ENCODE measurements at regions not wholly inside any gene's neighbourhood (a gene's known extent, or its start where the extent isn't known, plus 50 kb on each side); places are given as distances from the start of the nearest gene placed in this dataset.

DNA sequence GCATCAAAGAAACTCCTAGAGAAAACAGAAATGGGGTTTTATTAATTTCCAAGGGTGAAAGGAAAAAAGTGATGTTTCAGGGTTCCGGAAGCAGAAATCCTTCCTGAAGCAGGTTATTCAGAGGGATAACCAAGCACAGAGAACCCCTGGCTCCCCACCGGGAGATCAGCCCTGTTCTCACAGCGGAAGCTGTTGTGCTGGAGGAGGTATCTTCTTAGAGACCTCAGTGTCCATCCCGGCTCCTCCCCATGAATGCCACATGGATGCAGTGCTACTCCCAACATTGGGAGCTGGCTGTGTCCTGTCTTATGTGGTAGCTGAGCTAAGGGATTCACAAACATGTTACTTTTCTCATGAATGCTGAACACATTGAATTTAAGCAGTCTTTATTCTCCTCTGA lies 80.9 kb upstream of the IRX2 start:
- ChIA-PET CTCF (ENCODE audit: low intra/inter-chr PET ratio) (no interaction called here), POLR2A (no interaction called here)
- Histone ChIP-seq H3K4me3 (no peak overlapping the region), H3K79me2 (ENCODE audit: control insufficient read depth, insufficient read depth, low read length) (no peaks in the 10 kb centered on the region), H3K4me1 (replicated peaks in 1 of 2; ENCODE audit: control insufficient read depth in 2 of 2, insufficient read depth in 2 of 2, low read length in 2 of 2) (no peaks in the 10 kb centered on the region), H3K9me1 (ENCODE audit: control insufficient read depth, insufficient read depth, low read length) (no peaks in the 10 kb centered on the region), H3K36me3 (ENCODE audit: control insufficient read depth, insufficient read depth, low read length) (no peaks in the 10 kb centered on the region), H4K20me1 (replicated peaks; ENCODE audit: control insufficient read depth, insufficient read depth, low read length) (no peaks in the 10 kb centered on the region), H3K9me3 (replicated peaks; ENCODE audit: control insufficient read depth, insufficient read depth, low read depth, low read length) (no peaks in the 10 kb centered on the region), H3K27me3 (ENCODE audit: control insufficient read depth in 2 of 2, insufficient read depth in 2 of 2, low read length in 2 of 2) (peaks cover 5 to 7% of the 10 kb centered on the region in 2 experiments; a peak in 2 of 5 replicates), H2AFZ (ENCODE audit: low read depth, low read length) (no peak overlapping the region), H3K4me2 (ENCODE audit: insufficient read depth, low read length) (no peak overlapping the region), H3K9ac (ENCODE audit: insufficient read depth in 1 of 2, low read depth in 2 of 2, low read length in 2 of 2) (no peak overlapping the region), H3K27ac (ENCODE audit: extremely low read depth, low read depth, low read length) (no peak overlapping the region)
- ATAC-seq (no peak), DNase-seq (ENCODE audit: extremely low read depth in 1 of 4, low spot score in 3 of 4) (no peak), FAIRE-seq (no peak)
- no TSS peak for BruUV-seq (replicated peaks)
- 0% methylated on average over 3 of the region's 4 CpGs for WGBS (ENCODE audit: insufficient coverage, low coverage, missing lambda C conversion rate)
- intact Hi-C loops (cut with micrococcal nuclease) = no loop called here
- in situ Hi-C loops (cut with MboI) = no loop called here
- TF ChIP-seq RBM22 (IDR thresholded peaks at IDR 0.05; ENCODE audit: low read depth, low read length, poor library complexity, severe bottlenecking) (no peak), HIVEP1 (CRISPR knock-in tag; IDR thresholded peaks at IDR 0.05) (no peak), CBX3 (IDR thresholded peaks at IDR 0.05; ENCODE audit: borderline replicate concordance in 1 of 2, low read length in 2 of 2) (no peak), MECOM (CRISPR knock-in tag; IDR thresholded peaks at IDR 0.05) (no peak), SREBF2 (CRISPR knock-in tag; IDR thresholded peaks at IDR 0.05) (no peak), BCL6 (CRISPR knock-in tag; IDR thresholded peaks at IDR 0.05) (no peak), SMARCB1 (IDR thresholded peaks at IDR 0.05; ENCODE audit: insufficient read length, low read depth) (no peak), RNF2 (IDR thresholded peaks at IDR 0.05) (no peak), ZNF707 (CRISPR knock-in tag; conservative IDR thresholded peaks at IDR 0.05) (no peak), ZNF232 (CRISPR knock-in tag; IDR thresholded peaks at IDR 0.05) (no peak), PTBP1 (IDR thresholded peaks at IDR 0.05; ENCODE audit: low read depth, low read length) (no peak), FOXP1 (CRISPR knock-in tag; IDR thresholded peaks at IDR 0.05) (no peak)
- TF ChIP-seq, protein P1, sequence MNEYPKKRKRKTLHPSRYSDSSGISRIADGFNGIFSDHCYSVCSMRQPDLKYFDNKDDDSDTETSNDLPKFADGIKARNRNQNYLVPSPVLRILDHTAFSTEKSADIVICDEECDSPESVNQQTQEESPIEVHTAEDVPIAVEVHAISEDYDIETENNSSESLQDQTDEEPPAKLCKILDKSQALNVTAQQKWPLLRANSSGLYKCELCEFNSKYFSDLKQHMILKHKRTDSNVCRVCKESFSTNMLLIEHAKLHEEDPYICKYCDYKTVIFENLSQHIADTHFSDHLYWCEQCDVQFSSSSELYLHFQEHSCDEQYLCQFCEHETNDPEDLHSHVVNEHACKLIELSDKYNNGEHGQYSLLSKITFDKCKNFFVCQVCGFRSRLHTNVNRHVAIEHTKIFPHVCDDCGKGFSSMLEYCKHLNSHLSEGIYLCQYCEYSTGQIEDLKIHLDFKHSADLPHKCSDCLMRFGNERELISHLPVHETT (CRISPR knock-in tag; conservative IDR thresholded peaks at IDR 0.05 in 1 of 2, IDR thresholded peaks at IDR 0.05 in 1 of 2) = no peak
- TF ChIP-seq, protein P2, sequence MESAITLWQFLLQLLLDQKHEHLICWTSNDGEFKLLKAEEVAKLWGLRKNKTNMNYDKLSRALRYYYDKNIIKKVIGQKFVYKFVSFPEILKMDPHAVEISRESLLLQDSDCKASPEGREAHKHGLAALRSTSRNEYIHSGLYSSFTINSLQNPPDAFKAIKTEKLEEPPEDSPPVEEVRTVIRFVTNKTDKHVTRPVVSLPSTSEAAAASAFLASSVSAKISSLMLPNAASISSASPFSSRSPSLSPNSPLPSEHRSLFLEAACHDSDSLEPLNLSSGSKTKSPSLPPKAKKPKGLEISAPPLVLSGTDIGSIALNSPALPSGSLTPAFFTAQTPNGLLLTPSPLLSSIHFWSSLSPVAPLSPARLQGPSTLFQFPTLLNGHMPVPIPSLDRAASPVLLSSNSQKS (CRISPR knock-in tag; IDR thresholded peaks at IDR 0.05) = no peak
- TF ChIP-seq, protein P3, sequence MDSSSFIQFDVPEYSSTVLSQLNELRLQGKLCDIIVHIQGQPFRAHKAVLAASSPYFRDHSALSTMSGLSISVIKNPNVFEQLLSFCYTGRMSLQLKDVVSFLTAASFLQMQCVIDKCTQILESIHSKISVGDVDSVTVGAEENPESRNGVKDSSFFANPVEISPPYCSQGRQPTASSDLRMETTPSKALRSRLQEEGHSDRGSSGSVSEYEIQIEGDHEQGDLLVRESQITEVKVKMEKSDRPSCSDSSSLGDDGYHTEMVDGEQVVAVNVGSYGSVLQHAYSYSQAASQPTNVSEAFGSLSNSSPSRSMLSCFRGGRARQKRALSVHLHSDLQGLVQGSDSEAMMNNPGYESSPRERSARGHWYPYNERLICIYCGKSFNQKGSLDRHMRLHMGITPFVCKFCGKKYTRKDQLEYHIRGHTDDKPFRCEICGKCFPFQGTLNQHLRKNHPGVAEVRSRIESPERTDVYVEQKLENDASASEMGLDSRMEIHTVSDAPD (CRISPR knock-in tag; IDR thresholded peaks at IDR 0.05) = no peak
- TF ChIP-seq, protein P4, sequence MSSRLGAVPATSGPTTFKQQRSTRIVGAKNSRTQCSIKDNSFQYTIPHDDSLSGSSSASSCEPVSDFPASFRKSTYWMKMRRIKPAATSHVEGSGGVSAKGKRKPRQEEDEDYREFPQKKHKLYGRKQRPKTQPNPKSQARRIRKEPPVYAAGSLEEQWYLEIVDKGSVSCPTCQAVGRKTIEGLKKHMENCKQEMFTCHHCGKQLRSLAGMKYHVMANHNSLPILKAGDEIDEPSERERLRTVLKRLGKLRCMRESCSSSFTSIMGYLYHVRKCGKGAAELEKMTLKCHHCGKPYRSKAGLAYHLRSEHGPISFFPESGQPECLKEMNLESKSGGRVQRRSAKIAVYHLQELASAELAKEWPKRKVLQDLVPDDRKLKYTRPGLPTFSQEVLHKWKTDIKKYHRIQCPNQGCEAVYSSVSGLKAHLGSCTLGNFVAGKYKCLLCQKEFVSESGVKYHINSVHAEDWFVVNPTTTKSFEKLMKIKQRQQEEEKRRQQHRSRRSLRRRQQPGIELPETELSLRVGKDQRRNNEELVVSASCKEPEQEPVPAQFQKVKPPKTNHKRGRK (tag; IDR thresholded peaks at IDR 0.05) = no peak
